Tibial nerve (tissue), 4 donors: ENCODE measurements at regions not wholly inside any gene's neighbourhood (a gene's known extent, or its start where the extent isn't known, plus 50 kb on each side); places are given as distances from the start of the nearest gene placed in this dataset.

Experiments
- DNase-seq, 2 donors: peaks; one replicate each; pipeline ENCODE4 v3.0.0-alpha.2; 2019; ENCODE audit warnings: low spot score in 2 of 2
- H3K27ac ChIP-seq, 4 donors: fragments of 200-600 bp; sonication (generic) in 3 of 4; one replicate each; pipeline ENCODE4 v1.5.1; 2017 to 2019; ENCODE audit warnings: mild to moderate bottlenecking in 1 of 4
- H3K27me3 ChIP-seq, 2 donors: fragments of 200-600 bp; sonication (generic) in 1 of 2; one replicate each; pipeline versions ENCODE4 v1.5.1 to v1.6.0; 2017 to 2019
- H3K36me3 ChIP-seq, 3 donors: fragments of 200-600 bp; sonication (generic); one replicate each; pipeline ENCODE4 v1.5.1; 2018 to 2019
- H3K4me1 ChIP-seq, 4 donors: fragments of 200-600 bp; sonication (generic) in 3 of 4; one replicate each; pipeline ENCODE4 v1.5.1; 2017 to 2019
- H3K4me3 ChIP-seq, 4 donors: fragments of 200-600 bp; sonication (generic) in 3 of 4; one replicate each; pipeline ENCODE4 v1.5.1; 2017 to 2019; ENCODE audit warnings: mild to moderate bottlenecking in 1 of 4, moderate library complexity in 1 of 4
- H3K9me3 ChIP-seq, 4 donors: fragments of 200-600 bp; sonication (generic) in 3 of 4; one replicate each; pipeline ENCODE4 v1.5.1; 2017 to 2019
- EP300 ChIP-seq, 2 donors: sonication (generic); formaldehyde crosslinking; IDR thresholded peaks; one replicate each; pipeline ENCODE4 v1.6.1; 2017; ENCODE audit warnings: antibody characterized with exemption in 2 of 2, mild to moderate bottlenecking in 1 of 2
- POLR2A ChIP-seq, 2 donors: fragments of 450-650 bp; IDR thresholded peaks; one replicate each; pipeline ENCODE4 v1.6.1; 2017; ENCODE audit warnings: antibody characterized with exemption in 2 of 2, mild to moderate bottlenecking in 2 of 2, moderate library complexity in 2 of 2
- WGBS, 2 donors: methylation state at CpG; one replicate each; pipeline ENCODE4 v1.1.5; 2018; 5-methylcytosine and 5-hydroxymethylcytosine counted together
- TF ChIP-seq, protein P1 (sequence below), 5 experiments: fragments of 200-600 bp in 3 of 5; fragments of 450-650 bp in 2 of 5; sonication (generic) in 3 of 5; IDR thresholded peaks; one replicate each; pipeline ENCODE4 v1.5.1; 2016 to 2019; ENCODE audit warnings: antibody characterized with exemption in 5 of 5, mild to moderate bottlenecking in 3 of 5, moderate library complexity in 2 of 5

DNA sequence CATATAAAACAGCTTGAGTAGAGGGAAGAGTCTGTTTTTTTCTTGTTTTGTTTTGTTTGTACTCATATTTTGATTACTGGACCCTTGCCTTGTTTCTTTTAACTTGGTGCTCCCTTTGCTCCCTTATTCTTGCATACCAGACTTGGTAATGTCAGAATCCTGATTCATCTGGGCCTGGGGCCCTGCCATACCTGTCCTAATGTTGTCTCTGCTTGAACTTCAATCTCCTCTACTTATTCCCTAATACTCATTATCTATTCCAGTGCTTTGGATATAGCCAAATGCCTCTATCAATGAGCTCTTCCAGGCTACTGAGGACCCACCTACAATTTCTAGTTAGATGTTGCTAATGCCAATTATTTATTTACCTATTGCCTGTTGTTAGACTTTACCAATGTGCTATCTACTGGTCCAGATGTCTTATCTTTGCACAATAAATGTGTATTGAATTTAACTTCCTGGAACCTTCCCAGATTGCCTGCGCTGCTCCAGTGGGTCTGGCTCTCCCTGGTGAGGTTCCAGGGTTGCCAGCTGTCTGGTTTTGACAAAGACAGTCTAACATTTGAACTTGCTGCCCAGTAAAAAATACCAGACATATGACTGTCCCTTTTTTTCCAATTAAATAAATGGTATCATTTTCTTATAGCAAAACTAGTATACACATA, 64.4 kb upstream of the ACSL4 start:
- H3K4me1 ChIP-seq, result no peaks in the 10 kb centered on the region
- H3K4me3 ChIP-seq, result no peak overlapping the region
- TF ChIP-seq POLR2A (IDR thresholded peaks at IDR 0.05) (no peak), EP300 (IDR thresholded peaks at IDR 0.05) (no peak)
- TF ChIP-seq, protein P1, sequence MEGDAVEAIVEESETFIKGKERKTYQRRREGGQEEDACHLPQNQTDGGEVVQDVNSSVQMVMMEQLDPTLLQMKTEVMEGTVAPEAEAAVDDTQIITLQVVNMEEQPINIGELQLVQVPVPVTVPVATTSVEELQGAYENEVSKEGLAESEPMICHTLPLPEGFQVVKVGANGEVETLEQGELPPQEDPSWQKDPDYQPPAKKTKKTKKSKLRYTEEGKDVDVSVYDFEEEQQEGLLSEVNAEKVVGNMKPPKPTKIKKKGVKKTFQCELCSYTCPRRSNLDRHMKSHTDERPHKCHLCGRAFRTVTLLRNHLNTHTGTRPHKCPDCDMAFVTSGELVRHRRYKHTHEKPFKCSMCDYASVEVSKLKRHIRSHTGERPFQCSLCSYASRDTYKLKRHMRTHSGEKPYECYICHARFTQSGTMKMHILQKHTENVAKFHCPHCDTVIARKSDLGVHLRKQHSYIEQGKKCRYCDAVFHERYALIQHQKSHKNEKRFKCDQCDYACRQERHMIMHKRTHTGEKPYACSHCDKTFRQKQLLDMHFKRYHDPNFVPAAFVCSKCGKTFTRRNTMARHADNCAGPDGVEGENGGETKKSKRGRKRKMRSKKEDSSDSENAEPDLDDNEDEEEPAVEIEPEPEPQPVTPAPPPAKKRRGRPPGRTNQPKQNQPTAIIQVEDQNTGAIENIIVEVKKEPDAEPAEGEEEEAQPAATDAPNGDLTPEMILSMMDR (IDR thresholded peaks at IDR 0.05), result no peak
- H3K36me3 ChIP-seq, result no peaks in the 10 kb centered on the region
- 54 to 61% methylated on average over 1 of the region's 1 CpG for WGBS, 2 donors
- DNase-seq, result no peak
- H3K27ac ChIP-seq, result no peak overlapping the region
- H3K9me3 ChIP-seq, result no peaks in the 10 kb centered on the region
- H3K27me3 ChIP-seq, result peaks cover 0 to 10% of the 10 kb centered on the region in 2 donors

DNA sequence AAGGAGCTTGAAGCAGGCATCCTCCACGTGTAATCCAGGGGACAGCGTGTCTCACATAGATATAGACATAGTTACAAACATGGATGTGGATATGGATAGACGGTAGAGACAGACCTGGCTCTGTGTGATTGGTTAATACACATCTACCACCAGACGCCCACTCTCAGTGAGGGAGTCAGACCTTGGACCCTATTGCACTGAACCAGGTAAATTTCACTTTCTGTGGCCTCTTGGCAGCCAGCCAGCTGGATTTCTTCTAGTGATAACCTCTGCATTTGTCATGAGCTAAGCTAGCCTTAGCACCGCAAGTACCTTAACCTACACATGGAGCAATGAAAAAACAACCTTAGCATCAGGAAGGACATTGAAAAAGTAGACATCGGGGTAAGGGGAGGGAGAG, 79.2 kb upstream of the ACSL4 start:
- 78 to 95% methylated on average over 6 of the region's 6 CpGs for WGBS, 2 donors
- Histone ChIP-seq H3K27ac (no peak overlapping the region), H3K4me1 (no peaks in the 10 kb centered on the region), H3K4me3 (no peak overlapping the region), H3K36me3 (no peaks in the 10 kb centered on the region), H3K27me3 (peaks cover 0 to 20% of the 10 kb centered on the region in 2 donors), H3K9me3 (no peaks in the 10 kb centered on the region)
- TF ChIP-seq, protein P1 (IDR thresholded peaks at IDR 0.05), result no peak
- no peak for DNase-seq

DNA sequence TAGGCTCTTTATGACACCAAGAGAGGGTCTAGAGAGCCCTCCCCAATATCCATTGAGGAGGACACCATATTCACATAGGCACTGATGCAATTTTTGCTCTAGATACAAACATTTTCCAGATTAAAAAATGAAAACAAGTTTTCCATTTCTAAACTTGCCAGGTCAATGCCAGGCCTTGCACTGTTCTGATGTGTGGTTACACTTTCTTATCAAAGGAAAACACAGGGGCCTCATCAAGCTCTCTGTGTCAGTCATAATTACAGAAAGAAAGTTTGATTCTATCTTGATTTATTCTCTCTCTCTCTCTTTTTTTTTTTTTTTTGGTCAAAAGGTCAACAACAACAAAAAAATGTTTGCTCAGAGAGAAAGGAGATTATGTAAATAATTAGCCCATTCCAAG, 80.2 kb upstream of the ACSL4 start:
- no peak overlapping the region for H3K27ac ChIP-seq
- H3K4me3 ChIP-seq, result no peak overlapping the region
- H3K36me3 ChIP-seq, result no peaks in the 10 kb centered on the region
- no peaks in the 10 kb centered on the region for H3K9me3 ChIP-seq
- no peak for DNase-seq
- H3K4me1 ChIP-seq, result no peaks in the 10 kb centered on the region
- TF ChIP-seq POLR2A (IDR thresholded peaks at IDR 0.05), result no peak
- TF ChIP-seq EP300 (IDR thresholded peaks at IDR 0.05), result no peak
- TF ChIP-seq, protein P1 (IDR thresholded peaks at IDR 0.05), result no peak
- peaks cover 0 to 23% of the 10 kb centered on the region in 2 donors for H3K27me3 ChIP-seq

DNA sequence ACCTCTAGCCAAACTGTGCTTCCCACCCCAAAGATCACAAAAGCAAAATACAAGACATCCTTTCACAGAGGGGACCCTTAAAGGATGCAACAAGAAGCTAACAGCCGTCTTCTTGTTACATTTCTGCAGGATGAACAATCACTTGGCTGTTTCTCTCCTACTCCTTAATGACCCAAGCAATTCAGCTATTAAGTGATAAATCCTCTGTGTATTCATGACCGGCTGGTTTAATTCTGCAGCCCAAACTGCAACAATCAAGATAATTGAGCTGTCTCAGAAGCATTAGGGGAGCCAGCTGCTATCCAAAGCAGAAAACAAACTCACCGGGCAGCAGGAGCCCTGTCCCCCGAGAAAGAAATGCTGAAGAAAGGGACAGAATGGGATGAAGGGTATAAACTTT, 85.9 kb upstream of the ACSL4 start:
- no peak for DNase-seq
- H3K4me1 ChIP-seq, result no peaks in the 10 kb centered on the region
- H3K9me3 ChIP-seq, result no peaks in the 10 kb centered on the region
- H3K4me3 ChIP-seq, result no peak overlapping the region
- H3K36me3 ChIP-seq, result no peaks in the 10 kb centered on the region
- H3K27me3 ChIP-seq, result peaks cover 0 to 19% of the 10 kb centered on the region in 2 donors
- no peak overlapping the region for H3K27ac ChIP-seq
- no peak for TF ChIP-seq EP300 (IDR thresholded peaks at IDR 0.05)
- TF ChIP-seq POLR2A (IDR thresholded peaks at IDR 0.05), result no peak
- TF ChIP-seq, protein P1 (IDR thresholded peaks at IDR 0.05), result no peak
- WGBS, 2 donors, result 25 to 35% methylated on average over 4 of the region's 4 CpGs

DNA sequence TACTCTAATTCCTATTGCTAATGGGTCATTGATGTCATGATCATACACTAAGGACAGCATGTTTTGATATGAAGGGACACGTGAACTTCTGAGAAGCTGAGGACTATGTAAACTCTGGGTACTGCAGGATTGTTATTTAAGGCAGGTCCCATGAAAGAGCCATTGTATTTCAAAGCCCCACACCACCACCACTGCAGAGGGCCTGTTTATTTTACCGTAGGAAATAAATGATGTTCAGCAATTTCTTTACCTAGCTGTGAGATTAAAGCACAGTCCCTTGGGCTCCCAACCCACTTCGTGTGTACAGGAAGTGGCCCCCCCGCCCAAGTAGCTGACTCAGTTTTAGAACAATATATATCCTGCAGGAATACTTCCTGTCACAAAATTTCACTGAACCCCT, 89.8 kb upstream of the ACSL4 start:
- Histone ChIP-seq H3K36me3 (no peaks in the 10 kb centered on the region), H3K9me3 (no peaks in the 10 kb centered on the region), H3K27ac (no peak overlapping the region), H3K4me1 (no peaks in the 10 kb centered on the region), H3K4me3 (no peak overlapping the region), H3K27me3 (peaks cover 0 to 9% of the 10 kb centered on the region in 2 donors)
- TF ChIP-seq EP300 (IDR thresholded peaks at IDR 0.05), result no peak
- TF ChIP-seq, protein P1 (IDR thresholded peaks at IDR 0.05), result no peak
- no peak for TF ChIP-seq POLR2A (IDR thresholded peaks at IDR 0.05)
- no peak for DNase-seq
- WGBS, 2 donors, result 29 to 35% methylated on average over 4 of the region's 4 CpGs
